KMS-11 (cell line): ENCODE measurements at regions not wholly inside any gene's neighbourhood (a gene's known extent, or its start where the extent isn't known, plus 50 kb on each side); places are given as distances from the start of the nearest gene placed in this dataset.

ENCODE experiments used
- H2AFZ ChIP-seq: fragments of 200-600 bp; sonication (generic); 2 replicates; pipeline ENCODE4 v1.6.1; 2016; ENCODE audit warnings: antibody characterized with exemption, mixed run types, low read depth
- H3K27ac ChIP-seq: fragments of 200-600 bp; sonication (generic); 2 replicates; pipeline ENCODE4 v1.6.1; 2016; ENCODE audit warnings: mild to moderate bottlenecking, mixed run types
- H3K27me3 ChIP-seq: fragments of 200-600 bp; sonication (generic); 2 replicates; pipeline ENCODE4 v1.6.1; 2017; ENCODE audit warnings: mild to moderate bottlenecking, low read depth, mixed run types, moderate library complexity; ENCODE audit not compliant: insufficient read depth
- H3K36me3 ChIP-seq: fragments of 200-600 bp; sonication (generic); 2 replicates; pipeline ENCODE4 v1.6.1; 2017; ENCODE audit warnings: mild to moderate bottlenecking, mixed run types; ENCODE audit not compliant: insufficient read depth
- H3K4me1 ChIP-seq: fragments of 200-600 bp; sonication (generic); 2 replicates; pipeline ENCODE4 v1.6.1; 2016; ENCODE audit warnings: mild to moderate bottlenecking, low read depth, mixed run types; ENCODE audit not compliant: poor library complexity, severe bottlenecking
- H3K4me2 ChIP-seq: fragments of 200-600 bp; sonication (generic); 2 replicates; pipeline ENCODE4 v1.7.0; 2016; ENCODE audit warnings: mild to moderate bottlenecking, mixed run types
- H3K4me3 ChIP-seq: fragments of 200-600 bp; sonication (generic); IDR thresholded peaks from 2 replicates; pipeline ENCODE4 v1.6.1; 2017; ENCODE audit warnings: low read depth, low read length, mixed read lengths; ENCODE audit not compliant: insufficient read depth
- H3K79me2 ChIP-seq: fragments of 200-600 bp; sonication (generic); 2 replicates; pipeline ENCODE4 v1.6.1; 2016; ENCODE audit warnings: low read depth, mixed run types; ENCODE audit not compliant: insufficient read depth
- H3K9ac ChIP-seq: fragments of 200-600 bp; sonication (generic); 2 replicates; pipeline ENCODE4 v1.6.1; 2016; ENCODE audit warnings: mild to moderate bottlenecking, mixed run types
- H4K20me1 ChIP-seq: fragments of 200-600 bp; sonication (generic); 2 replicates; pipeline ENCODE4 v1.6.1; 2016; ENCODE audit warnings: mild to moderate bottlenecking, mixed run types; ENCODE audit not compliant: insufficient read depth
- TF ChIP-seq, protein P1 (sequence below): fragments of 200-600 bp; sonication (generic); conservative IDR thresholded peaks from 2 replicates; pipeline ENCODE4 v1.6.1; 2017; ENCODE audit warnings: low read depth, mild to moderate bottlenecking, antibody characterized with exemption, low read length, moderate library complexity, mixed read lengths

GRCh38 chr21:34299168-34299539, 64.7 kb upstream of the KCNE2 start:
- Histone ChIP-seq H4K20me1 (no peaks in the 10 kb centered on the region), H3K9ac (no peak overlapping the region), H3K36me3 (no peaks in the 10 kb centered on the region), H3K4me3 (no peak overlapping the region), H2AFZ (no peak overlapping the region), H3K27me3 (no peaks in the 10 kb centered on the region), H3K4me2 (no peak overlapping the region), H3K4me1 (no peaks in the 10 kb centered on the region), H3K79me2 (no peaks in the 10 kb centered on the region), H3K27ac (no peak overlapping the region)
- TF ChIP-seq, protein P1, sequence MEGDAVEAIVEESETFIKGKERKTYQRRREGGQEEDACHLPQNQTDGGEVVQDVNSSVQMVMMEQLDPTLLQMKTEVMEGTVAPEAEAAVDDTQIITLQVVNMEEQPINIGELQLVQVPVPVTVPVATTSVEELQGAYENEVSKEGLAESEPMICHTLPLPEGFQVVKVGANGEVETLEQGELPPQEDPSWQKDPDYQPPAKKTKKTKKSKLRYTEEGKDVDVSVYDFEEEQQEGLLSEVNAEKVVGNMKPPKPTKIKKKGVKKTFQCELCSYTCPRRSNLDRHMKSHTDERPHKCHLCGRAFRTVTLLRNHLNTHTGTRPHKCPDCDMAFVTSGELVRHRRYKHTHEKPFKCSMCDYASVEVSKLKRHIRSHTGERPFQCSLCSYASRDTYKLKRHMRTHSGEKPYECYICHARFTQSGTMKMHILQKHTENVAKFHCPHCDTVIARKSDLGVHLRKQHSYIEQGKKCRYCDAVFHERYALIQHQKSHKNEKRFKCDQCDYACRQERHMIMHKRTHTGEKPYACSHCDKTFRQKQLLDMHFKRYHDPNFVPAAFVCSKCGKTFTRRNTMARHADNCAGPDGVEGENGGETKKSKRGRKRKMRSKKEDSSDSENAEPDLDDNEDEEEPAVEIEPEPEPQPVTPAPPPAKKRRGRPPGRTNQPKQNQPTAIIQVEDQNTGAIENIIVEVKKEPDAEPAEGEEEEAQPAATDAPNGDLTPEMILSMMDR, result no peak

GRCh38 chr21:34302521-34302920, 61.3 kb upstream of the KCNE2 start:
- Histone ChIP-seq H3K4me3 (no peak overlapping the region), H3K27ac (no peak overlapping the region), H3K9ac (no peak overlapping the region), H4K20me1 (no peaks in the 10 kb centered on the region), H3K27me3 (no peaks in the 10 kb centered on the region), H3K79me2 (no peaks in the 10 kb centered on the region), H3K4me2 (no peak overlapping the region), H3K36me3 (no peaks in the 10 kb centered on the region), H2AFZ (no peak overlapping the region), H3K4me1 (no peaks in the 10 kb centered on the region)
- TF ChIP-seq, protein P1, result no peak

GRCh38 chr21:34305605-34306604, 57.9 kb upstream of the KCNE2 start:
- Histone ChIP-seq H3K4me2 (no peak overlapping the region), H4K20me1 (no peaks in the 10 kb centered on the region), H3K27me3 (no peaks in the 10 kb centered on the region), H3K4me3 (no peak overlapping the region), H3K36me3 (no peaks in the 10 kb centered on the region), H3K4me1 (no peaks in the 10 kb centered on the region), H2AFZ (no peak overlapping the region), H3K79me2 (no peaks in the 10 kb centered on the region), H3K27ac (no peak overlapping the region), H3K9ac (no peak overlapping the region)
- TF ChIP-seq, protein P1, result no peak

GRCh38 chr21:34307991-34308532, 55.7 kb upstream of the KCNE2 start:
- H3K4me2 ChIP-seq, result no peak overlapping the region
- H2AFZ ChIP-seq, result no peak overlapping the region
- no peak overlapping the region for H3K9ac ChIP-seq
- no peaks in the 10 kb centered on the region for H3K4me1 ChIP-seq
- no peaks in the 10 kb centered on the region for H3K79me2 ChIP-seq
- no peaks in the 10 kb centered on the region for H4K20me1 ChIP-seq
- H3K27ac ChIP-seq, result no peak overlapping the region
- no peaks in the 10 kb centered on the region for H3K36me3 ChIP-seq
- H3K4me3 ChIP-seq, result no peak overlapping the region
- TF ChIP-seq, protein P1, result no peak
- no peaks in the 10 kb centered on the region for H3K27me3 ChIP-seq
